Stimulated activated CD8-positive, alpha-beta memory T cell treated with anti-CD3 and anti-CD28 coated beads, Interleukin-4, amount 100 ng/mL, for 24 hours (primary cell): ENCODE measurements at regions not wholly inside any gene's neighbourhood (a gene's known extent, or its start where the extent isn't known, plus 50 kb on each side); places are given as distances from the start of the nearest gene placed in this dataset.

Source experiments
- DNase-seq: peaks from one replicate; pipeline ENCODE4 v3.0.0-alpha.2; 2020; ENCODE audit warnings: low read depth

DNA sequence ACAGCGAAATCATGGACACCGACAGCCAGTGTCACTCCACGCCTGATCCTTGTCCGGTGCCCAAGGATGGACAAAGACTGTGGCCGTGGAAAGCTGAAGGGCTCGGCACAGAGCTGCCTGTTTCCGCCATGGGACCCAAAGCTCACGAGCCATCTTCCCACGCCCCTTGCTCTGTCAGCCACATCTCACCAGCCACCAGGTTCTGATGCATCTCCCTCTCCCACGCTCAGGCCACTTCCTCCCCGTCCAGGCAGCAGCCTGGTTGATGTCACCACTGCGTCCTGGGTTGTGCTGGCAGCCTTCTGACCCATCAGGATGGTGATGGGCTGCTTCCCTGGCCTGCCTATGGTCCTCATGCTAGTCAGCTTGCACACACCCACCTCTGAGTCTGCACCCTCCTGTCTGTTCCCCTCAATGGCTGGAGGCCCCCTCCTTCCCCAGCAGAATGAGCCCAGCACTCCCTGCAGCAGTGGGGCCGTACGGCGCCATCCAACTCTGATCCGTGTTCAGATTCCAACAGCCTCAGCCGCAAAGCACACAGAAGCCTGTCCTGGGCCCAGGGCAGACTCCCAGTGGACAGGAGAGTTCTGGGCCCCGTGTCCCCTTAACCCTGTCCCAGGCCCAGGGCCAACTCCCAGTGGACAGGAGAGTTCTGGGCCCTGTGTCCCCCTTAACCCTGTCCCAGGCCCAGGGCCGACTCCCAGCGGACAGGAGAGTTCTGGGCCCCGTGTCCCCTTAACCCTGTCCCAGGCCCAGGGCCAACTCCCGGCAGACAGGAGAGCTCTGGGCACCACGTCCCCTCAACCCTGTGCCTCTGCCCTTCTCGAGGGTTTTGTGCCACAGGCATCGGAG is 259.5 kb downstream of the BRD1 start:
- no peak for DNase-seq

GRCh38 chr22:49566693-49567092 is 261.0 kb downstream of the BRD1 start:
- DNase-seq: no peak

DNA sequence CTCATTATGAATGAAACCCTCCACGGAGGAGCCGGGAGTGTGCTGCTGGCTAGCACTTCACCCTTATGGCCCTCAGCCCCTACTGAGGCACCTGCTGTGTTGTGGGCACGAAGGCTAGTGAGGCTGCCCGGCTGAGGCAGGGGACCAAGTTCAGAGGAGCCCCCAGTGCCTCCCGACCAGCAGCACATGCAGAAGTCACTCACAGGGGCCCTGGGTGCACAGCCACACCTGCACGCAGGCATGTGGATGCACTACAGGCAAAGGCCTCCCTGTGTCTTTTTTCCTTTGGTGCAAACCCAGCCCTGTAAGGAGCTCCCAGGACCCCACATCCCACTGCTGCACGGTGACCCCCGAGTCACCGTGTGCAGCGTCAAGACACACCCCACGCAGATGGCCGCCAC is 261.5 kb downstream of the BRD1 start:
- DNase-seq: no peak

DNA sequence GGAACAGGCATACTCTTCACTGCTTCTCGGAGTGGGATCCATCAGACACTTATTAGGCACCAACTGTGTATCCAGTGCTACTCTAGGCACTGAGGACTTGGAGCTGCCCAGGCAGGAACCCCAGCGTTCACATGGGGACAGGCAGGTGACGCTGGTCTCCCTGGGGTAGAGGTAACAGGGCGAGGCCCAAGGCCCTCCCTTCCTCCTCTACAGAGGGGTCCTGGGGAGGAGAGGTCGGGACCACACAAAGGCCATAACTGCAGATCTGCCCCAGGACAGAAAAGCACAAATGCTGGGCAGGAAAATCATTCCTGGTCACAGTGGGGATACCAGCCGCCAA is 262.2 kb downstream of the BRD1 start:
- DNase-seq: no peak

DNA sequence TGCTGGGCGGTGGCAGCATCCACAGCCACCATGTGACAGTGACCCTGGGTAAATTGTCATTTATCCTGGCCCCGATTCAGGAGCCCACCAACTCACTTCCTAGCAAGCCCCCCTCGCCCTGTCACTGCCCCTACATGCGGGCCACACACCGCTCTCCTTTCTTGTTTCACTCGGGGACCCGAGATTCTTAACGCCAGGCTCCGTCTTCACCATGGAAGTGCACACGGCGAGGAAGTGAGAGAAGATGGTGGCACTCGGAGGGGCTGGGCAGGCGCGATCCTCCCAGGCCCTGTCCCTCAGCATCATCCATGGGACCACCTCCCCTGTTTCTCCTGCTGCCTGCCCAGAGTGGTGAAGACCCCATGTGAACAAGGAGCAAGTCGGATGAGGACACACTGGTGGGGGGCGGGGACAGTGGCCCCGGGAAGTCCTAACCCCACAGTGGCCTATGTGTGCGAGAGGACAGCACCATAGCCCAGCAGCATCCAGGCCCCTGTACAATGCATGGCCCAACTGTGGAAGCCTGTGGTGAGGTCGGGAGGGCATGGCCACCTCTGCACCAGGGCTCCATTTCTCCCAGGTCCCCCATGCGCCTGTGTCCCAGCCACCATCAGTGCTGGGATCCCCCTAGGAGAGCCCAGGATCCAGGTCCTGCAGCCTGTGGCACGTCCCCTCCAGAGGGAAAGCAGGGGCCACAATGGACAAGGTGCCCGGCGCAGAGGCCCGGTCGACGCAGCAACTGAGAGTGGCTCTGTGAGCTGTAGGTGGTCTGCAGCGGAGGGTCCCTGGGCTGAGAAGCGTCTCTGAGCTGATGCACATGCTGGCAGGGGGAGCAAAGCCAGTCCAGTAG is 262.8 kb downstream of the BRD1 start:
- DNase-seq: no peak

DNA sequence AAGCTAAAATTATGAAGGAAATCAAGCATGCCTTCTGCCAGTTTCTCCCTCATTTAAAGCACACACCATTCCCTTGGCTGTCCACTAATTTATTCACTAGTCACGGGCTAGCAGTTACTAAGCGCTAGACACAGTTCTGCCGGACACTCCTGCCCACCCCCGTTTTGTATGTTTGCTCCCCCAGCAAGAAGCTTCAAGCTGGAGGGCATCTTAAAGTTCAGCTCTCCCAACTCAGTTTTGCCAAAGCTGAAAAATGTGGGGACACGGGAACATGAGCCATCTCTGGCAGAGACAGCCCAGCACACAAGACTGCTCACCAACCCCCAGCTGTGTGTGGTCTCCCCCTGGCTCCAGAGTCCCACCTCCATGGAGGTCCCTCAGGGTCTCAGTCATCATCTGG is 263.6 kb downstream of the BRD1 start:
- DNase-seq: no peak

DNA sequence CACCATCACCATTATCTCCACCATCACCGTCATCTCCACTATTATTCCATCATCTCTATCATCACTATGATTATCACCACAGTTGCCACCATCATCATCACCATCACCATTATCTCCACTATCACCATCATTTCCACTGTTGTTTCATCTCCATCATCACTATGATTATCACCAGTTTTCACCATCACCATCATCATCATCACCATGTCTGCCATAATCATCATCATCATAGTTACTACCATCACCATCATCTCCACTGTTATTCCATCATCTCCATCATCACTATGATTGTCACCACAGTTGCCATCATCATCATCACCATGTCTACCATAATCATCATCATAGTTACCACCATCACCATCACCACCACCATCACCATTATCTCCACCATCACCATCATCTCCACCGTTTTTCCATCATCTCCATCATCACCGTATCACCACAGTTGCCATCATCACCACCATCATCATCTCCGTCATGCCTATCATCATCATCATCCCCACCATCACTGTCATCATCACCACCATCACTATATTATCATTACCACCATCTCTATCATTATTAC is 264.9 kb downstream of the BRD1 start:
- no peak for DNase-seq

DNA sequence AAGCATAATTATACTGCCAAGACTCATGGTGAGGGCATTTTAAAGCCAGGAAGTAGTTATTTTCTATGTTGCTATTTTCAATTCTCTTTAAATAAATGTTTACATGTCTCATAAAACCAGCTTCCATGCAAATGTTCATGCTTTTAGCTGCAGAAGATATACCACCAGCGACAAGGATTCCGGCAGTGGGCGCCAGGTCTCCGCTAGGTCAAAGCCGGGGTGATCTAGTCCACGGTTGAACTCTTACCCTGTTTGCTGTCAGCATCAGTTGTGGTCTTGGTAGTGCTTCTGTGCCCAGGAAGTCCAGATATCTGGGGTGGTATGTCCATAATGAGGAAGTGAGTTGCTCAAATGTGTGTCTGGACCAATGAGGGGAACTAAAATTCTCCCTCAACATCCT is 265.7 kb downstream of the BRD1 start:
- no peak for DNase-seq

DNA sequence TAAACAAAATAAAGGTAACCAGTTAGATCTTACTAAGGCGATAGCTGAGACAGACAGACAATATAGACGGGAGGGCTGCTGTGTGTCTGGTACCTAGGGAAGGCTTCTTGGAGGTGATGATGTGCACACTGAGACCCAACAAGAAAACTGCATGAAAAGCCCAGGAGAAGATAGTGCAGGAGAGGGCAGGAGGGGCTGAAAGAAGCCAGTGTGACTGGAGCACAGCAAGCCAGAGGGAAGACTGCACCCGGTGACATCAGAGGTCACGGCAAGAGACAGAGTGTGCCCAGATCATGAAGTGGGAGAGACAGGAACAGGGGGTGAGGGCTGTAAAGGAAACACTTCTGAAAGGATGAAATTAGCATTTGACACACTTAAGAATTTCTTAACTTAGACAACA is 266.3 kb downstream of the BRD1 start:
- DNase-seq: no peak

- DNase-seq: no peak
These were observed 272.1 kb downstream of the BRD1 start for GRCh38 chr22:49555526-49555925.

- DNase-seq: no peak
These were observed 272.9 kb downstream of the BRD1 start for GRCh38 chr22:49554741-49555140.

DNA sequence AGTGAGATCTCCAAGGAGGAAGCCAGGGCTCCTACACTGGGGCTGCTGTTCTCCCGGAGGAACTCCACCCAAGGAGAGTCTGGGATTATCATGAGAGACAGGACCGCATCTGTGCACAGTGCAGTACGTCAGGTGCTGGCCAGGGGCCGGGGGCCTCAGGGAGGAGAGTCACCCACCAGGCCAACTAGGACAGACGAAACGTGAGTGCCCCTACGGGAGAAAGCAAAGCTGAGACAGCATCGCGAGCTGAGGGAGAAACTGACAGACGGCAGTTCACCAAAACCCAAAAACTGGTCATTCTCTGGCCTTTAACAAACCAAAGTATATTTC is 273.4 kb downstream of the BRD1 start:
- DNase-seq: no peak

- DNase-seq: no peak
These were observed 274.0 kb downstream of the BRD1 start for GRCh38 chr22:49553518-49554295.

GRCh38 chr22:49553076-49553475 is 274.6 kb downstream of the BRD1 start:
- DNase-seq: no peak

GRCh38 chr22:49551897-49552614 is 275.6 kb downstream of the BRD1 start:
- no peak for DNase-seq

- no peak for DNase-seq
These were observed 276.2 kb downstream of the BRD1 start for GRCh38 chr22:49551446-49551845.

DNA sequence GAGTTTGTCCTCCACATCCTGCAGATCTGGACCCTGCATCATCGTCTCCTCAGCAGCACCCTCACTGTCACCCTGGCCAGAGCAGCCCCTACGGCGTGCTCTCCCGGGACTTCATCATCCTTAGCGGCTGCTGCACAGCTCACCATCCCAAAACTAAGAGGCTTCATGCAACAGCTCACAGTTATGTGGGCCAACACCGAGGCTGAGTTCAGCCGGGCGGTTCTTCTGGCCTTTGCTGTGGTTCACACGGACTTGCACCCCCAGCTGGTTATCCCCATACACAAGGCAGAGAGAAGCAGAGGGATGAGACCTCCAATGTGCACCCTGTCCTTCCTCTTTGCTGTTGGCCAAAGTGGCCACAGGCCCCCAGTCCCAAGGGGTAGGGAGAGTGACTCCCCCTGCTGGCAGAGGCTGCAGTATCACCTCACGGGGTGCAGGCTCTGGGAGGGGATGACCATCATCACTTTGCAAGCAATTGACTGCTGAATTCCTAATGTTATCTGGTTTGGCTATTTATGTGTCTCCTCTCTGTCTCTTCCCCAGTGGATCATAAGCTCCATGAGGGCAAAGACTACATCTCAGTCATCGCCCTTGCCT is 276.8 kb downstream of the BRD1 start:
- no peak for DNase-seq

GRCh38 chr22:49550141-49550430 is 277.6 kb downstream of the BRD1 start:
- DNase-seq: no peak

GRCh38 chr22:49549256-49550140 is 278.2 kb downstream of the BRD1 start:
- no peak for DNase-seq

DNA sequence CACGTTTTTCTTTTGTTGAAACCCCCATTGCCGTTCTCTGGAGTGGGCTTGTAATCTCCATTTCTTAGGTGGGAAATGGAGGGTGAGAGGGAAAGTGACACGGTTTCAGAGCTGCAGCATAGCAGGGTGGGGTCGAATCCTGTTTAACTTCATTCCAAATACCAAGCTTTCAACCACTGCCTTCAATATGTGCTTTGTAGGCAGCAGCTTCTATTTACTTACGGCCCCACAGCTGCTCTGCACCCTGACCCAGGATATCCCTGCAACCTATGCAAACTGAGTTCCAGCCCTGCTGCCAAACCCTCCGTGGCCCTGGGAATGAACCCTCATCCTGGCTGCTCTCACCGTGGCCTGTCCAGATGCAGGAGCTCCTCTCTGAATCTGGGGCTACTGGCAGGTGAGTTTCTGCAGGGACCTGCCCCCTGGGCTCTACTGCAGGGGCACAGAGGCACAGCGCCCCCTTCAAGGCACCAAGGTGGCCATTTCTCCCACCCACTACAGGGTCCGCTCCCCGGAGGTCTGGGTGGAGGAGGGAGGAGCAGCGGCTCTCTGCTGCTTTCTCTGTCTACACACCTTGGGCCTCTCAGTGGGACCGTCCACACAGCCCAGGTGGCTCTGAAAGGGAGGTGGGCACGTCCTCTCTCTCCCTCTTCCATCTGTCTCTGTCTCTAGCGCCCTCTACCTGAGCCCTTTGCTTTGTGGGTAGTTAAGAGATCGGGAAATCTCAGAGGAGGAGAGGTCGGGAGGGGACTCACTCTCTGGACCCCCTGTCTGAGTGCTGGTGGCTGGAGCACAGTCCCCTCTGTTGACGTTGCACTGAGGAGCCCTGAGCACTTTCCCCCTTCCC is 279.1 kb downstream of the BRD1 start:
- no peak for DNase-seq
